WTC11 (cell line): ENCODE measurements at regions not wholly inside any gene's neighbourhood (a gene's known extent, or its start where the extent isn't known, plus 50 kb on each side); places are given as distances from the start of the nearest gene placed in this dataset.

Experiments used
- ATAC-seq: fragments of 200-7000 bp; cut with Tn5 transposase; 2 replicates; pipeline ENCODE4 v1.10.0; 2021; ENCODE audit warnings: mild to moderate bottlenecking, moderate library complexity
- CTCF ChIA-PET: fragments of 300-600 bp; sonication (Branson Sonifier 250); formaldehyde crosslinking; loops from one replicate; lab custom pipeline; 2021; ENCODE audit warnings: antibody characterized with exemption; lab: Charles Lee
- POLR2A ChIA-PET: fragments of 350-600 bp; sonication (Branson Sonifier 250); formaldehyde crosslinking; loops from one replicate; lab custom pipeline; 2021; ENCODE audit warnings: antibody characterized with exemption; lab: Charles Lee
- DNase-seq: peaks from one replicate; pipeline ENCODE4 v3.0.0; 2021; ENCODE audit warnings: low spot score
- H3K27ac Mint-ChIP-seq: 2 replicates; pipeline ENCODE4 v1.8.0; 2021; ENCODE audit warnings: mixed read lengths
- H3K27me3 Mint-ChIP-seq: 2 replicates; pipeline ENCODE4 v1.8.0; 2021; ENCODE audit warnings: low read depth, mild to moderate bottlenecking, moderate library complexity, mixed read lengths
- H3K36me3 Mint-ChIP-seq: 2 replicates; pipeline ENCODE4 v1.8.0; 2021; ENCODE audit warnings: mixed read lengths
- H3K4me1 Mint-ChIP-seq: 2 replicates; pipeline ENCODE4 v1.8.0; 2022; ENCODE audit warnings: mixed read lengths
- H3K4me3 Mint-ChIP-seq: 2 replicates; pipeline ENCODE4 v1.8.0; 2021; ENCODE audit warnings: mild to moderate bottlenecking, moderate library complexity, mixed read lengths
- H3K9me3 Mint-ChIP-seq: 2 replicates; pipeline ENCODE4 v1.8.0; 2021; ENCODE audit warnings: mixed read lengths
- ATF1 ChIP-seq: sonication (generic); formaldehyde crosslinking; IDR thresholded peaks from 2 replicates; pipeline ENCODE4 v1.8.1; 2023; ENCODE audit warnings: mild to moderate bottlenecking, moderate library complexity, missing genetic modification reagents
- E2F4 ChIP-seq: sonication (generic); formaldehyde crosslinking; IDR thresholded peaks from 2 replicates; pipeline ENCODE4 v1.8.1; 2022; ENCODE audit warnings: low read depth, mild to moderate bottlenecking, moderate library complexity, missing genetic modification reagents, borderline replicate concordance
- EMX1 ChIP-seq: fragments of 250-450 bp; sonication (Bioruptor Pico); IDR thresholded peaks from 2 replicates; pipeline ENCODE4 v1.8.0; 2021; ENCODE audit warnings: mild to moderate bottlenecking
- ERG ChIP-seq: fragments of 250-450 bp; sonication (Bioruptor Pico); IDR thresholded peaks from 2 replicates; pipeline ENCODE4 v1.8.0; 2021; ENCODE audit warnings: mild to moderate bottlenecking
- ETV6 ChIP-seq: sonication (generic); formaldehyde crosslinking; IDR thresholded peaks from 2 replicates; pipeline ENCODE4 v1.8.1; 2022; ENCODE audit warnings: mild to moderate bottlenecking, missing genetic modification reagents
- FOXJ3 ChIP-seq: sonication (generic); formaldehyde crosslinking; IDR thresholded peaks from 2 replicates; pipeline ENCODE4 v1.9.0; 2021; ENCODE audit warnings: missing genetic modification reagents, mild to moderate bottlenecking, borderline replicate concordance
- FOXP4 ChIP-seq: sonication (generic); formaldehyde crosslinking; IDR thresholded peaks from 2 replicates; pipeline ENCODE4 v1.8.0; 2022; ENCODE audit warnings: mild to moderate bottlenecking, missing genetic modification reagents
- GRHL2 ChIP-seq: fragments of 250-450 bp; sonication (Bioruptor Pico); IDR thresholded peaks from 2 replicates; pipeline ENCODE4 v1.8.0; 2022; ENCODE audit warnings: mild to moderate bottlenecking, moderate library complexity; ENCODE audit not compliant: insufficient replicate concordance, severe bottlenecking
- IRF2 ChIP-seq: sonication (generic); formaldehyde crosslinking; IDR thresholded peaks from 2 replicates; pipeline ENCODE4 v1.8.0; 2022; ENCODE audit warnings: low read depth, missing genetic modification reagents, borderline replicate concordance
- MLX ChIP-seq: sonication (generic); formaldehyde crosslinking; IDR thresholded peaks from 2 replicates; pipeline ENCODE4 v1.8.1; 2023; ENCODE audit warnings: mild to moderate bottlenecking, missing genetic modification reagents, moderate library complexity
- NFYB ChIP-seq: sonication (generic); formaldehyde crosslinking; conservative IDR thresholded peaks from 2 replicates; pipeline ENCODE4 v1.8.0; 2022; ENCODE audit warnings: low read depth, missing genetic modification reagents
- OVOL2 ChIP-seq: fragments of 250-450 bp; sonication (Bioruptor Pico); IDR thresholded peaks from 2 replicates; pipeline ENCODE4 v1.9.0; 2021; ENCODE audit warnings: mild to moderate bottlenecking, borderline replicate concordance
- PRRX2 ChIP-seq: fragments of 250-450 bp; sonication (Bioruptor Pico); IDR thresholded peaks from 2 replicates; pipeline ENCODE4 v1.8.0; 2021; ENCODE audit warnings: mild to moderate bottlenecking
- RELA ChIP-seq: sonication (generic); formaldehyde crosslinking; IDR thresholded peaks from 2 replicates; pipeline ENCODE4 v1.8.1; 2022; ENCODE audit warnings: missing genetic modification reagents, mild to moderate bottlenecking, borderline replicate concordance
- SMAD4 ChIP-seq: sonication (generic); formaldehyde crosslinking; IDR thresholded peaks from 2 replicates; pipeline ENCODE4 v1.8.0; 2022; ENCODE audit warnings: mild to moderate bottlenecking, missing genetic modification reagents
- ZNF219 ChIP-seq: sonication (generic); formaldehyde crosslinking; IDR thresholded peaks from 2 replicates; pipeline ENCODE4 v1.8.0; 2023; ENCODE audit warnings: missing genetic modification reagents, mild to moderate bottlenecking, borderline replicate concordance
- ZNF396 ChIP-seq: fragments of 250-450 bp; sonication (Bioruptor Pico); IDR thresholded peaks from 2 replicates; pipeline ENCODE4 v1.8.0; 2021; ENCODE audit warnings: mild to moderate bottlenecking, moderate library complexity, borderline replicate concordance
- ZNF423 ChIP-seq: fragments of 250-450 bp; sonication (Bioruptor Pico); IDR thresholded peaks from 2 replicates; pipeline ENCODE4 v2.1.2; 2022; ENCODE audit warnings: mild to moderate bottlenecking, moderate library complexity
- ZNF532 ChIP-seq: fragments of 250-450 bp; sonication (Bioruptor Pico); IDR thresholded peaks from 2 replicates; pipeline ENCODE4 v1.9.0; 2021; ENCODE audit warnings: mild to moderate bottlenecking, borderline replicate concordance

GRCh38 chr12:17954788-17955187, 135.2 kb downstream of the RERGL start:
- Mint-ChIP-seq H3K4me1 (peaks cover 8% of the 10 kb centered on the region), H3K4me3 (no peak overlapping the region), H3K36me3 (no peaks in the 10 kb centered on the region), H3K27ac (no peak overlapping the region), H3K27me3 (no peaks in the 10 kb centered on the region), H3K9me3 (no peaks in the 10 kb centered on the region)
- TF ChIP-seq MLX (CRISPR knock-in tag), result no peak
- no peak for TF ChIP-seq SMAD4 (CRISPR knock-in tag)
- no peak for TF ChIP-seq PRRX2
- TF ChIP-seq ZNF532 (CRISPR knock-in tag), result no peak
- ChIA-PET POLR2A (no interaction called here), CTCF (no interaction called here)
- peak; percentile 51; the same call in 1 of the 2 replicates for ATAC-seq
- no peak for DNase-seq

GRCh38 chr12:17950898-17951297, 139.1 kb downstream of the RERGL start:
- ChIA-PET POLR2A (no interaction called here), CTCF (no interaction called here)
- Mint-ChIP-seq H3K27ac (no peak overlapping the region), H3K27me3 (no peaks in the 10 kb centered on the region), H3K9me3 (no peaks in the 10 kb centered on the region), H3K4me3 (no peak overlapping the region), H3K36me3 (no peaks in the 10 kb centered on the region), H3K4me1 (peaks cover 8% of the 10 kb centered on the region)
- TF ChIP-seq ZNF219 (no peak), ERG (no peak), E2F4 (no peak), FOXJ3 (no peak), FOXP4 (CRISPR knock-in tag) (no peak), GRHL2 (CRISPR knock-in tag) (no peak), ETV6 (CRISPR knock-in tag) (no peak), EMX1 (CRISPR knock-in tag) (no peak), NFYB (CRISPR knock-in tag) (no peak), IRF2 (CRISPR knock-in tag) (no peak), RELA (CRISPR knock-in tag) (no peak), OVOL2 (CRISPR knock-in tag) (no peak), ZNF423 (CRISPR knock-in tag) (no peak), ATF1 (CRISPR knock-in tag) (no peak), ZNF396 (CRISPR knock-in tag) (no peak), MLX (CRISPR knock-in tag) (no peak)
- ATAC-seq (no peak), DNase-seq (no peak)
